ENCODE measurements at regions not wholly inside any gene's neighbourhood (a gene's known extent, or its start where the extent isn't known, plus 50 kb on each side); places are given as distances from the start of the nearest gene placed in this dataset. TPM values are rescaled to one million over a fixed set of nuclear protein-coding genes. Genes with fewer than 3 reads are reported as not detected.

- Histone ChIP-seq H3K4me1 (ENCODE audit: insufficient read depth, low read length, poor library complexity, severe bottlenecking) (no peaks in the 10 kb centered on the region), H3K27ac (ENCODE audit: low read depth, low read length, poor library complexity, severe bottlenecking) (no peak overlapping the region), H3K27me3 (replicated peaks; ENCODE audit: insufficient read depth, low read depth, low read length, poor library complexity) (no peaks in the 10 kb centered on the region), H3K9me3 (ENCODE audit: low read depth, low read length, poor library complexity, severe bottlenecking) (no peaks in the 10 kb centered on the region), H3K36me3 (ENCODE audit: insufficient read depth, low read length, poor library complexity, severe bottlenecking) (no peaks in the 10 kb centered on the region), H3K4me3 (ENCODE audit: low read depth, low read length, poor library complexity, severe bottlenecking) (no peak overlapping the region)
- TF ChIP-seq, protein P1, sequence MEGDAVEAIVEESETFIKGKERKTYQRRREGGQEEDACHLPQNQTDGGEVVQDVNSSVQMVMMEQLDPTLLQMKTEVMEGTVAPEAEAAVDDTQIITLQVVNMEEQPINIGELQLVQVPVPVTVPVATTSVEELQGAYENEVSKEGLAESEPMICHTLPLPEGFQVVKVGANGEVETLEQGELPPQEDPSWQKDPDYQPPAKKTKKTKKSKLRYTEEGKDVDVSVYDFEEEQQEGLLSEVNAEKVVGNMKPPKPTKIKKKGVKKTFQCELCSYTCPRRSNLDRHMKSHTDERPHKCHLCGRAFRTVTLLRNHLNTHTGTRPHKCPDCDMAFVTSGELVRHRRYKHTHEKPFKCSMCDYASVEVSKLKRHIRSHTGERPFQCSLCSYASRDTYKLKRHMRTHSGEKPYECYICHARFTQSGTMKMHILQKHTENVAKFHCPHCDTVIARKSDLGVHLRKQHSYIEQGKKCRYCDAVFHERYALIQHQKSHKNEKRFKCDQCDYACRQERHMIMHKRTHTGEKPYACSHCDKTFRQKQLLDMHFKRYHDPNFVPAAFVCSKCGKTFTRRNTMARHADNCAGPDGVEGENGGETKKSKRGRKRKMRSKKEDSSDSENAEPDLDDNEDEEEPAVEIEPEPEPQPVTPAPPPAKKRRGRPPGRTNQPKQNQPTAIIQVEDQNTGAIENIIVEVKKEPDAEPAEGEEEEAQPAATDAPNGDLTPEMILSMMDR (conservative IDR thresholded peaks at IDR 0.05; ENCODE audit: low read depth, low read length): no peak
- no peak for TF ChIP-seq EZH2 (IDR thresholded peaks at IDR 0.05; ENCODE audit: borderline replicate concordance, low read depth, low read length, poor library complexity, severe bottlenecking)
- BruUV-seq (replicated peaks): no TSS peak
- intact Hi-C loops (cut with micrococcal nuclease; ENCODE audit: unreplicated experiment): no loop called here
- POLR2A ChIA-PET (ENCODE audit: low non-redundant PET): interaction anchor here (0.5 kb wide), 1 partner anchor 312 kb away, joined by 3 read pairs; no protein-coding TSS in a partner anchor
- CTCF ChIA-PET: no interaction called here
- DNase-seq (ENCODE audit: low spot score): no peak
Observed at GRCh38 chr1:94593611-94594010, 52.1 kb upstream of the F3 start.

GRCh38 chr1:94592571-94592920 is 51.0 kb upstream of the F3 start:
- Histone ChIP-seq H3K4me1 (ENCODE audit: insufficient read depth, low read length, poor library complexity, severe bottlenecking) (no peaks in the 10 kb centered on the region), H3K4me3 (ENCODE audit: low read depth, low read length, poor library complexity, severe bottlenecking) (no peak overlapping the region), H3K36me3 (ENCODE audit: insufficient read depth, low read length, poor library complexity, severe bottlenecking) (no peaks in the 10 kb centered on the region), H3K27me3 (replicated peaks; ENCODE audit: insufficient read depth, low read depth, low read length, poor library complexity) (no peaks in the 10 kb centered on the region), H3K9me3 (ENCODE audit: low read depth, low read length, poor library complexity, severe bottlenecking) (no peaks in the 10 kb centered on the region), H3K27ac (ENCODE audit: low read depth, low read length, poor library complexity, severe bottlenecking) (no peak overlapping the region)
- CTCF ChIA-PET: no interaction called here
- no peak for TF ChIP-seq EZH2 (IDR thresholded peaks at IDR 0.05; ENCODE audit: borderline replicate concordance, low read depth, low read length, poor library complexity, severe bottlenecking)
- TF ChIP-seq, protein P1 (conservative IDR thresholded peaks at IDR 0.05; ENCODE audit: low read depth, low read length): no peak
- intact Hi-C loops (cut with micrococcal nuclease; ENCODE audit: unreplicated experiment): no loop called here
- POLR2A ChIA-PET (ENCODE audit: low non-redundant PET): no interaction called here
- DNase-seq (ENCODE audit: low spot score): no peak
- BruUV-seq (replicated peaks): no TSS peak

DNA sequence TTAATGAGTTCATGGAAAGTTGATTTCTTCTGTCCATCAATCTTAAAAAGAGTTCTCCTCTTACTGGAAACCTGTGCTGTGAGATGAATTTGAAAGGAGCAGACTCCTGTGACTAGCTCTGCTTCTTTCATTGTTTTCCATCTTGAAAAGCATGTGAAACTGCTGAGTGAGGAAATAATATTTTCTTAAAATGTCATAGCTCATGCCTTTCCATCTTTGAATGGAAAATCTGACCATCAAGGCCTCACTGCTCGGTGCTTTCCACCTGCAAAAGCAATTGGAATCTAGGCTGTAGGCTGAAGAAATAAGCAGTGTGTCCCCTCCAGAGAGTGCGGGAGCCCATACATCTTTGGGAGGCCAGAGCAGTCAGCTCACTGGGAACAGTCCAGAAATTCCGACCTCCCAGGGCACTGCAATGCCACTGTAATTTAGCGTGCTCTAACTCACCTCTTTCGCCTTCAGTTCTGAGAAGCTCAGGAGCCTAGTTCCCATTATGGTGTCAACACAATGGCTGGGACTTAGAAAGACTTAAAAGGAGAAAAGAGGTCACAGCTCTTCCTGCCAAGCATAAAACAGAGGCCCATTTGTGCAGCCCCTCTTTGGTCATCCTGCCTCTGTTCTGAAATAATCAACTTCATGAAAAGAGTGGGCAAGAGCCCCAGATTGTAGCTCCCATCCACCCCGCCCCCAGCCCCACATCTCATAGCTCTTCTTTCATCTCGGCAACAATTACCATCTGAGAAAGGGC is 50.4 kb upstream of the F3 start:
- POLR2A ChIA-PET (ENCODE audit: low non-redundant PET): no interaction called here
- H3K27ac ChIP-seq (ENCODE audit: low read depth, low read length, poor library complexity, severe bottlenecking): no peak overlapping the region

More for the DNA sequence above, 50.4 kb upstream of the F3 start:
- Histone ChIP-seq H3K9me3 (ENCODE audit: low read depth, low read length, poor library complexity, severe bottlenecking) (no peaks in the 10 kb centered on the region), H3K36me3 (ENCODE audit: insufficient read depth, low read length, poor library complexity, severe bottlenecking) (no peaks in the 10 kb centered on the region), H3K4me1 (ENCODE audit: insufficient read depth, low read length, poor library complexity, severe bottlenecking) (no peaks in the 10 kb centered on the region), H3K4me3 (ENCODE audit: low read depth, low read length, poor library complexity, severe bottlenecking) (no peak overlapping the region), H3K27me3 (replicated peaks; ENCODE audit: insufficient read depth, low read depth, low read length, poor library complexity) (no peaks in the 10 kb centered on the region)
- TF ChIP-seq EZH2 (IDR thresholded peaks at IDR 0.05; ENCODE audit: borderline replicate concordance, low read depth, low read length, poor library complexity, severe bottlenecking): no peak
- TF ChIP-seq, protein P1 (conservative IDR thresholded peaks at IDR 0.05; ENCODE audit: low read depth, low read length): no peak
- intact Hi-C loops (cut with micrococcal nuclease; ENCODE audit: unreplicated experiment): no loop called here
- CTCF ChIA-PET: interaction anchor here (0.5 kb wide), 1 partner anchor 359 kb away, joined by 8 read pairs; no protein-coding TSS in a partner anchor
- DNase-seq (ENCODE audit: low spot score): no peak
- no TSS peak for BruUV-seq (replicated peaks)

Small RNA genes in the stretch of these regions (microRNA-seq; reads per million reads assigned to microRNA genes)
- gene MIR378G: not detected

Measured in A673 (cell line).